ENCODE measurements at regions not wholly inside any gene's neighbourhood (a gene's known extent, or its start where the extent isn't known, plus 50 kb on each side); places are given as distances from the start of the nearest gene placed in this dataset.

GRCh38 chr5:91256142-91256524 is 127.0 kb downstream of the ARRDC3 start:
- no peak overlapping the region for H3K4me3 ChIP-seq (ENCODE audit: low read depth, low read length)
- TF ChIP-seq CTCF (conservative IDR thresholded peaks at IDR 0.05; ENCODE audit: low read depth, low read length) = no peak
- DNase-seq (ENCODE audit: low read depth) = no peak

GRCh38 chr5:91255396-91256141 is 127.5 kb downstream of the ARRDC3 start:
- no peak for TF ChIP-seq CTCF (conservative IDR thresholded peaks at IDR 0.05; ENCODE audit: low read depth, low read length)
- DNase-seq (ENCODE audit: low read depth) = no peak
- no peak overlapping the region for H3K4me3 ChIP-seq (ENCODE audit: low read depth, low read length)

DNA sequence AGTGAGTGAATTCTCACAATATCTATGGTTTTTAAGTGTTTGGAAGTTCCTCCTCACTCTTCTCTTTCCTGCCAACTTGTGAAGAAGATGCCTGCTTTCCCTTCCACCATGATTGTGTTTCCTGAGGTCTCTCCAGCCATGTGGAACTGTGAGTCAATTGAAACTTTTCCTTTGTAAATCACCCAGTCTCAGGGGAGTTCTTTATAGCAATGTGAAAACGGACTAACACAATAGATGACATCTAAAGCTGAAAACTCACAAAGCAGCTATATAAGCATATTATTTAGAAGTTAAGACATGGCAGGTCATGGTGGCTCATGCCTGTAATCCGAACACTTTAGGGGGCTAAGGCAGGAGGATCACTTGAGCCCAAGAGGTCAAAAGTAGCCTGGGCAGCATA is 130.2 kb downstream of the ARRDC3 start:
- no peak for DNase-seq (ENCODE audit: low read depth)
- no peak overlapping the region for H3K4me3 ChIP-seq (ENCODE audit: low read depth, low read length)
- TF ChIP-seq CTCF (conservative IDR thresholded peaks at IDR 0.05; ENCODE audit: low read depth, low read length) = no peak

- no peak for DNase-seq (ENCODE audit: low read depth)
- peak; percentile 15 for TF ChIP-seq CTCF (conservative IDR thresholded peaks at IDR 0.05; ENCODE audit: low read depth, low read length)
- H3K4me3 ChIP-seq (ENCODE audit: low read depth, low read length) = no peak overlapping the region
Measured at GRCh38 chr5:91245871-91246270, 137.2 kb downstream of the ARRDC3 start.

DNA sequence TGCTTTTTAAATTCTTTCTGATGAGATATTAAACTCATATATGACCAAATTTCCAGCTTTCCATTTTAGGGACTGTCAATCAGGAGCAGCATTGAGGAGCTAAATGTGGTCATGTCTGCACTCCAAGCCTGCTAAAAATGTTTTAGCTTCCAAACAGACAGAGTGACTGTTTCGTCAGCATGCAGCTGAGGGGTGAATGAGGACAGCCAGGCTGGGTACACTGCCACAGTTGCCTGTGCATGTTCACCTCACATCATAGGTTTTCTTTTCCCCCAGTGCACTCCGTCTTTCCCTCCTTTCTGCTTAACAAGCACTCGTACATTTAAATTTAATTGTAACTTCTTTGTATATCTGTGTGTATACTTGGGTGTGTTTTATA is 138.1 kb downstream of the ARRDC3 start:
- TF ChIP-seq CTCF (conservative IDR thresholded peaks at IDR 0.05; ENCODE audit: low read depth, low read length) = no peak
- no peak for DNase-seq (ENCODE audit: low read depth)
- H3K4me3 ChIP-seq (ENCODE audit: low read depth, low read length) = no peak overlapping the region

- DNase-seq (ENCODE audit: low read depth) = no peak
- no peak for TF ChIP-seq CTCF (conservative IDR thresholded peaks at IDR 0.05; ENCODE audit: low read depth, low read length)
- no peak overlapping the region for H3K4me3 ChIP-seq (ENCODE audit: low read depth, low read length)
Measured at GRCh38 chr5:91244380-91245073, 138.6 kb downstream of the ARRDC3 start.

DNA sequence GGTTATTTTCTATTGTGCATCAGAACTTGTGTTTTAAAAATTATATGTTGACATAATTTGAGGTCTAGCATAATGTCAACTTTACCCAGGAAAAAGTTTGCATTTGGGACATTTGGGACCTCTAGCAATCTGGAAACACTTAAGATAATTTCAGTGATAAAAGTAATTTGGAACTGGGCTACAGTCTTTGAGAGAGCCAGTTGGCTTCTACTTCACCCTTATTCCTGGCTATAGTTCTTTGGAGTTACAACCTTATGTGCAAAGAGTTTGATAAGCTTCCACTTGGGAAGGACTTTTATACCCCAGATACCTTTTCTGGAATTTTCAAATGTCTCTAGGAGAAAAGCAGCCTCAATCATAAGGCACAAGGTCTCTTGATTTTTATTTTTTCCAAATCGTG is 139.3 kb downstream of the ARRDC3 start:
- no peak overlapping the region for H3K4me3 ChIP-seq (ENCODE audit: low read depth, low read length)
- no peak for DNase-seq (ENCODE audit: low read depth)
- TF ChIP-seq CTCF (conservative IDR thresholded peaks at IDR 0.05; ENCODE audit: low read depth, low read length) = no peak
